ENCODE measurements at regions not wholly inside any gene's neighbourhood (a gene's known extent, or its start where the extent isn't known, plus 50 kb on each side); places are given as distances from the start of the nearest gene placed in this dataset.

GRCh38 chr13:88154001-88154400 is 482.8 kb downstream of the SLITRK5 start:
- H3K4me3 ChIP-seq (ENCODE audit: low read depth, low read length), result no peak overlapping the region
- DNase-seq (ENCODE audit: low read depth), result no peak
- TF ChIP-seq, protein P1, sequence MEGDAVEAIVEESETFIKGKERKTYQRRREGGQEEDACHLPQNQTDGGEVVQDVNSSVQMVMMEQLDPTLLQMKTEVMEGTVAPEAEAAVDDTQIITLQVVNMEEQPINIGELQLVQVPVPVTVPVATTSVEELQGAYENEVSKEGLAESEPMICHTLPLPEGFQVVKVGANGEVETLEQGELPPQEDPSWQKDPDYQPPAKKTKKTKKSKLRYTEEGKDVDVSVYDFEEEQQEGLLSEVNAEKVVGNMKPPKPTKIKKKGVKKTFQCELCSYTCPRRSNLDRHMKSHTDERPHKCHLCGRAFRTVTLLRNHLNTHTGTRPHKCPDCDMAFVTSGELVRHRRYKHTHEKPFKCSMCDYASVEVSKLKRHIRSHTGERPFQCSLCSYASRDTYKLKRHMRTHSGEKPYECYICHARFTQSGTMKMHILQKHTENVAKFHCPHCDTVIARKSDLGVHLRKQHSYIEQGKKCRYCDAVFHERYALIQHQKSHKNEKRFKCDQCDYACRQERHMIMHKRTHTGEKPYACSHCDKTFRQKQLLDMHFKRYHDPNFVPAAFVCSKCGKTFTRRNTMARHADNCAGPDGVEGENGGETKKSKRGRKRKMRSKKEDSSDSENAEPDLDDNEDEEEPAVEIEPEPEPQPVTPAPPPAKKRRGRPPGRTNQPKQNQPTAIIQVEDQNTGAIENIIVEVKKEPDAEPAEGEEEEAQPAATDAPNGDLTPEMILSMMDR (conservative IDR thresholded peaks at IDR 0.05; ENCODE audit: low read depth, low read length), result no peak

GRCh38 chr13:88162076-88162702 is 491.0 kb downstream of the SLITRK5 start:
- TF ChIP-seq, protein P1 (conservative IDR thresholded peaks at IDR 0.05; ENCODE audit: low read depth, low read length), result no peak
- H3K4me3 ChIP-seq (ENCODE audit: low read depth, low read length), result no peak overlapping the region
- DNase-seq (ENCODE audit: low read depth), result no peak

DNA sequence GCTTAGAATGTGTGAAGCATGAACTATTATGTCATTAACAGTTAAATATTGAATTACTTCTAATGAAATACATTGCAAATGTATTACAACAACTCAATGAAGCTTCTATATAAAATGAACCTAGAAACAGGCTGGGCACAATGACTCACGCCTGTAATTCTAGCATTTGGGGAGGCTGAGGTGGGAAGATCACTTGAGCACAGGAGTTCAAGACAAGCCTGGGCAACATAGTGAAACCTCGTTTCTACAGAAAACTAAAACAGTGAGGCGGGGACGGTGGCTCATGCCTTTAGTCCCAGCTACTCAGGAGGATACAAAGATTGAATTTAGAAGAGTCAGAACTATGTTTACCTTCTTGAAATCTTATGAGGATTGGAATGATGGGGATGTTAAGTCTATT is 505.1 kb downstream of the SLITRK5 start:
- no peak for DNase-seq (ENCODE audit: low read depth)
- TF ChIP-seq, protein P1 (conservative IDR thresholded peaks at IDR 0.05; ENCODE audit: low read depth, low read length), result no peak
- no peak overlapping the region for H3K4me3 ChIP-seq (ENCODE audit: low read depth, low read length)

DNA sequence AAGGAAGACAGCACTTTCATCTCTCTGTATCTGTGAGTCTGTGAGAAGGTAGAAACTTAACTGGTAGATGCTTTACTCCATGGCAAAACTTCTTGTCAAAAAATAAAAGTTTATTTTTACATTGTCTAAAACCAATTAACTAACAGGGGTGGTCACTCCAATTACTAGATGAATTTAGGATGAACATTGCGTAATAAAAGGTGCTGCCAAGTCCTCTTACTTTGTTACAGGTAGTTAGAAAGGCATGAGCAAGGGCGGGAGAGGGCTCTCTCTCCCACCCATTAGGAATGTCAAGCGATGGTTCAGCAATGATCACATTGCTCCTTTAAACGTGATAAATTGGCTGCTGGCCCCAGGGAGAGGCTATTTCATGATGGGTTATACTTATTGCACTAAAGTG is 512.3 kb downstream of the SLITRK5 start:
- TF ChIP-seq, protein P1 (conservative IDR thresholded peaks at IDR 0.05; ENCODE audit: low read depth, low read length), result no peak
- no peak overlapping the region for H3K4me3 ChIP-seq (ENCODE audit: low read depth, low read length)
- DNase-seq (ENCODE audit: low read depth), result no peak

DNA sequence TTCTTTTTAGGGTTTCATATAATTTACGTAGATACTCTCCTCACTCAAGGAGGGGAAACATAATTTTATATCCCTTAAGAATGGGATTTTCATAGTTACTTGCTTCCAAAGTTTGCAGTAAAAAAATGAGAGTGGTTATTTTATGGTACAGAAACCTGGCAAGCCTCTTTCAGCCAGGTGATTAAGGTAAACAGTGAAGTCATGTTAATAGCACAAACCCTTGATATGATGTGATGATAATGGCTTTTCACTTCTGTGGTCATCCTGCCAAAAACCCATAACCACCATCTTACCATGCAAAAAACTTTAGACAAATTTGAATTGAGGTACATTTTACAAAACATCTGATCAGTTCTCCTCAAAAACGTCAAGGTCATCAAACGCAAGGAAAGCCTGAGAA is 517.8 kb downstream of the SLITRK5 start:
- H3K4me3 ChIP-seq (ENCODE audit: low read depth, low read length), result no peak overlapping the region
- TF ChIP-seq, protein P1 (conservative IDR thresholded peaks at IDR 0.05; ENCODE audit: low read depth, low read length), result no peak
- DNase-seq (ENCODE audit: low read depth), result no peak

DNA sequence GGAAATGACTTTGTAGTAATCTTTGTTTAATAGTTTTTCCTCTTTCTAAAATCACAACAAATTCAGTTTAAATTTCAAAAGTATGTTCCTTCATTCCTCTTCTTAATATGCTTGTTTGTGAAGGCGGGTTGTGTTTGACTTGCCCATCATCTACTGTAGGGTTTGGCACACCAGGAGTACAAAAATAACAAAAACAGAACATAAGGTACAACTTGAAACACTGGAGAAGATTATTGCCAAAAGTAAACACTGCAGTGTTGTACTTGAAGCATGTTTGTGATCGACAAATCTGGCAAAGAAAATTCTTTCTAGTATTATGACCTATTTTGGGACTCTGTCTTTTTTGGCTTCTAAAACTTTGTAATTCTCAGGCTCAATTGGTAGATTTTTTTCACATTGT is 518.6 kb downstream of the SLITRK5 start:
- DNase-seq (ENCODE audit: low read depth), result no peak
- H3K4me3 ChIP-seq (ENCODE audit: low read depth, low read length), result no peak overlapping the region
- TF ChIP-seq, protein P1 (conservative IDR thresholded peaks at IDR 0.05; ENCODE audit: low read depth, low read length), result no peak

- TF ChIP-seq, protein P1 (conservative IDR thresholded peaks at IDR 0.05; ENCODE audit: low read depth, low read length), result peak; percentile 45
- H3K4me3 ChIP-seq (ENCODE audit: low read depth, low read length), result no peak overlapping the region
- DNase-seq (ENCODE audit: low read depth), result no peak
These were observed 524.9 kb downstream of the SLITRK5 start for GRCh38 chr13:88196106-88196505.

All from epithelial cell of proximal tubule (primary cell).